Frontal cortex (tissue), 3 donors: ENCODE measurements at regions not wholly inside any gene's neighbourhood (a gene's known extent, or its start where the extent isn't known, plus 50 kb on each side); places are given as distances from the start of the nearest gene placed in this dataset.
"Not testable (repeated sequence)": the region's sequence is repeated elsewhere in the genome, so short reads cannot be mapped to it uniquely, and the experiment has no call there.

Source experiments
- DNase-seq, 2 donors: peaks; one replicate each; pipeline ENCODE4 v3.0.0; 2012; ENCODE audit warnings: low spot score in 2 of 2
- FAIRE-seq: peaks from 2 replicates; lab custom pipeline; 2012; peaks lifted over from hg19 to GRCh38; lab: Jason Lieb, UNC
- donor health status: control.
- donor health status: control.
- donor health status: control.

- no peak for DNase-seq
- no peak for FAIRE-seq
These were observed 366.8 kb upstream of the ATXN7L3B start for GRCh38 chr12:74170645-74171477.

GRCh38 chr12:74171478-74171909, 366.1 kb upstream of the ATXN7L3B start:
- DNase-seq: no peak
- no peak for FAIRE-seq

DNA sequence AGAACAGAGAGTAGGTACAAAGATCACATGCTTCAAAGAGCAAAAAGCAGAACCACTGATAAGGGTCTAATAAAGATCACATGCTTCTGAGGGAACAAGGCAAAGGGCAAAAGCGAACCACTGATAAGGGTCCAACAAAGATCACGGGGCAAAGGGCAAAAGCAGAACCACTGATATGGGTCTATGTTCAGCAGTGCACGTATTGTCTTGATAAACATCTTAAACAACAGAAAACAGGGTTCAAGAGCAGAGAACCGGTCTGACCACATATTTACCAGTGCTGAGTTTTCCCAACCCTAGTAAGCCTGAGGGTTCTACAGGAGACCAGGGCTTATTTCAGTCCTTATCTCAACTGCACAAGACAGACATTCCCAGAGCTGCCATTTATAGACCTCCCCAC, 362.7 kb upstream of the ATXN7L3B start:
- not testable (repeated sequence) for FAIRE-seq, DNase-seq

DNA sequence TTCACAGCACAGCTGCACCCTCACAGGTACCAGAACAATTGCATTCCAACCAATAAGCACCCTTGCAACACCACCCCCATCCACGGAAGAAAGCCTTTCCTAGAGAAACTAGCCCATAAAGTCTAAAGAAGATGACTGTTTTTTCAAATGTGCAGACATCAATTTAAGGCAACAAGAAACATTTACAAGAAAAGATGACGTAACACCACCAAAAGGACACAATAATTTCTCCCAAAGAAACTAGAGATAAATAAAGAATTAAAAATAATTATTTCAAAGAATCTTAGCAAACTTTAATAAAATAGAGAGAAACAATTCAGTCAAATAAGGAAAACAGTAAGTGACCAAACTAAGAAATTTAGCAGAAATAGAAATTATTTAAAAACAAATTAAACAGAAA, 352.3 kb upstream of the ATXN7L3B start:
- FAIRE-seq (peak; percentile 70), DNase-seq (no peak)

- DNase-seq (no peak), FAIRE-seq (no peak)
These were observed 344.4 kb upstream of the ATXN7L3B start for GRCh38 chr12:74193191-74193590.

DNA sequence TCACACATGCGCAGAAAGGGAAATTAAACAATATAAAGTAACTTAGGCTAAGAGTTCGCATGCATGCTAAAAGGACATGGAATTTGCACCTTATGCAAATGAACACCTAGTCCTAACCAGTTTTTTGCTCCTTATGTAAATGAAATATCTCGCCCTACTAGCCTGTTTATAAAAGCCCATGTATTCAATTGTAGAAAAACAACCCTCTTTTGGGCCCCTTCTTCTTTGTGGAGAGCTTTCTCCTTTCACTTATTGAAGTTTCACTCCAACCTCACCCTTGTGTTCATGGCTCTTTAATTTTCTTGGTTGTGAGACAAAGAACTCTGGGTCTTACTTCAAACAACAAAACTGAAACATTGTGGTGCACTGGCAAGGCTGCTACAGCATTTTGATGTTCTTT, 333.4 kb upstream of the ATXN7L3B start:
- DNase-seq (no peak), FAIRE-seq (no peak)

- no peak for FAIRE-seq
- DNase-seq: no peak
These were observed 309.6 kb upstream of the ATXN7L3B start for GRCh38 chr12:74227846-74228545.

GRCh38 chr12:74229671-74230070, 308.0 kb upstream of the ATXN7L3B start:
- DNase-seq: no peak
- FAIRE-seq: peak; percentile 19

- DNase-seq: no peak
- no peak for FAIRE-seq
These were observed 302.3 kb upstream of the ATXN7L3B start for GRCh38 chr12:74235342-74235741.

GRCh38 chr12:74241341-74241740, 296.3 kb upstream of the ATXN7L3B start:
- FAIRE-seq (no peak), DNase-seq (no peak)

DNA sequence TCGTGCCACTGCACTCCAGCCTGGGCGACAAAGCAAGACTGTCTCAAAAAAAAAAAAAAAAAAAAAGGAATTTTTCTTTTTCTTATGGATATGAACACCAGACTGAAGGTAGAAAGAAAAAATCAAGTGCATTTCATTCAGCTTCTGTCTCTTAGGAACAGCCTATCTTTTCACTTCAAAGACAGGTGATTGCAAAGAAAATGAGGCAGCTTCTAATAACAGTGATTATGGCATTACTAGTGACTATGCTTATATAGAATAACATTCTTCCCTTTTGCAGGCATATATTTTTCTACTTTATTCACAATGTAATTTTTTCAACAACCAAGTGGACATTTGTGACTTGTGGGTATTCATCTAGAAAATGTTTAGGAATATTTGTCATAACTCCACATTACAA, 295.5 kb upstream of the ATXN7L3B start:
- FAIRE-seq (no peak), DNase-seq (no peak)

DNA sequence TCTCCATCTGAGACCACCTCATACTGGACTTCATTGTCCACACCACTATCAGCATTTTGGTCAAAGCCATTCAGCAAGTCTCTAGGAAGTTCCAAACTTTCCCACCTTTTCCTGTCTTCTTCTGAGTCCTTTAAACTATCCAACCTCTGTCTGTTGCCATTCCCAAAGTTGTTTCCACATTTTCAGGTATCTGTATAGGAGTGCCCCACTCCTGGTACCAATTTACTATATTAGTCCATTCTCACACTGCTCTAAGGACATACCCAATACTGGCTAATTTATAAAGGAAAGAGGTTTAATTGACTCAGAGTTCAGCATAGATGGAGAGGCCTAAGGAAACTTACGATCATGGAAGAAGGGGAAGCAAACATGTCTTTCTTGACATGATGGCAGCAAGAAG, 292.2 kb upstream of the ATXN7L3B start:
- FAIRE-seq (no peak), DNase-seq (no peak)

DNA sequence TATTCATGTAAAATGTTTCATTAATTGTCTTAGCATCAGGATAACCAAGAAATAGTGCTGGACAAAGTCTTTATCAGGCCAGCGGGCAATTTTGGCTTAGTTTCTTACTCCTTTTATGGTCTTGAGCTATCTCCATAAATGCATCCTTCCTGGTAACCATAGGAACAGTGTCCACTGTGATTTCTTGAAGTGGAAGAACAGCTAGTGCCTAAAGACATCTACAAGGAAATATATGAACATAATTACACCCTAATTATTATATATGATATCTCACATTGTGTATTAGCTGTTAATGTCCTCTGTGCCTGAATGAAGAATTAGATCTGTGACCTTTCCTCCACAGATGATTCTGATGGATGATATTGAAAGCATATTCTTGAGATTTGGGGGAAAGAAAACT, 286.7 kb upstream of the ATXN7L3B start:
- no peak for DNase-seq
- no peak for FAIRE-seq

GRCh38 chr12:74253826-74254225, 283.8 kb upstream of the ATXN7L3B start:
- not testable (repeated sequence) for DNase-seq, FAIRE-seq

DNA sequence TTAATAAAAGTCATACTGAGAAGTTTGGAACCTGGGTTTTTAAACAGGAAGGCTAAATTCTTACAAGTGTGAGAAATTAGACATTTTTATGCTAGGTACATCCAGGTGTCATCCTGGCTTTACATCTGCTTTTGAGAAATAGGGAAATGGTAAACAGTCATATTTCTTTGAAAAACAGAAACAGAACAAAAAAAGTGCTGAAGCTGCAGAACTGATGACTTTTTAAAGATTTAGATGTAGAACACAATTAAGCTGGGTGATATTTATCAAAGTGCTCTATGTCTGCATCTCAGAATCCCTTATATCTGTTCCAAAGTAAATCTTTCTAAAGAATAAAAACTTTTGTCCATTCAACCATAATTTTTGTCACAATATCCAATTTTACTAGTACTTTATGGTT, 282.9 kb upstream of the ATXN7L3B start:
- DNase-seq (no peak), FAIRE-seq (no peak)

DNA sequence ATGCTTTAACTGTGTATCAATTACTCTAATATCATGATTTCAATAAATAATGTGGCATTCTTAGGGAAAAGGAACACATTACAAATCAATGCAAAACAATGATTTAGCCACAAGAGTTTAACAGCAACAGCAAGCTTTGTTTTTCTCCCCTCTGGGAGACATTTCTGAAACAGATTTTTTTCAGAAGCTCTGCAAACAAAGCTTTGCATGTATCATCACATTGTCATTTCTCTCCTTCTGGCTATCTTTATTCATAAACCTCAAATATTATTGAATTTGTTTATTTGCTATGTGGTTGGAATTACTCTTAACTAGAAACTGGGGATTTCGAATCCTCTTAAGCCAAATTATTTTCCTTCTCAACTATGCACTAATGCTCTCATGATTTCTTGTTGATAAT, 278.4 kb upstream of the ATXN7L3B start:
- DNase-seq (no peak), FAIRE-seq (no peak)

GRCh38 chr12:74264692-74265091, 272.9 kb upstream of the ATXN7L3B start:
- FAIRE-seq (no peak), DNase-seq (no peak)

DNA sequence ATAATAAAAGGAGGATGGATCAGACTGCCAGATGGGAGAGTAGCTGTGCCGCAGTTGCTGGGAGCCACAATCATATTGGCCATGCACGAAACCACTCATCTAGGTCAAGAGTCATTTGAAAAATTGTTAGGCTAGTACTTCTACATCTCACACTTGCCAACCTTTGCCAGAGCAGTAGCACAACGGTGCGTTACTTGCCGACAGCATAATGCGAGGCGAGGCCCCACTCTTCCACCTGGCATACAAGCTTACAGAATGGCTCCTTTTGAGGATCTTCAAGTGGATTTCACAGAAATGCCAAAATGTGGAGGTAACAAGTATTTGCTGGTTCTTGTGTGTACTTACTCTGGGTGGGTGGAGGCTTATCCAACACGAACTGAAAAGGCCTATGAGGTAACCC, 268.3 kb upstream of the ATXN7L3B start:
- not testable (repeated sequence) for DNase-seq, FAIRE-seq

DNA sequence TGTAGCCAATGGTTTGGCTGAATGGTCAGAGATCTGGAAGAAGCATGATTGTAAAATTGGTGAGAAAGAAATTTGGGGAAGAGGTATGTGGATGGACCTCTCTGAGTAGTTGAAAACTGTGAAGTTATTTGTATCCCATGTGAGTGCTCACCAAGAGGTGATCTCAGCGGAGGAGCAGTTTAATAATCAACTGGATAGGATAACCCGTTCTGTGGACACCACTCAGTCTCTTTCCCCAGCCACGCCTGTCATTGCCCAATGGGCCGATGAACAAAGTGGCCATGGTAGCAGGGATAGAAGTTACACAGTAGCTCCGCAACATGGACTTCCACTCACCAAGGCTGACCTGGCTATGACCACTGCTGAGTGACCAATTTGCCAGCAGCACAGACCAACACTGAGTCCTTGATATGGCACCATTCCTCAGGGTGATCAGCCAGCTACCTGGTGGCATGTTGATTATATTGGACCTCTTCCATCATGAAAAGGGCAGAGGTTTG, 257.4 kb upstream of the ATXN7L3B start:
- DNase-seq (no peak), FAIRE-seq (no peak)

DNA sequence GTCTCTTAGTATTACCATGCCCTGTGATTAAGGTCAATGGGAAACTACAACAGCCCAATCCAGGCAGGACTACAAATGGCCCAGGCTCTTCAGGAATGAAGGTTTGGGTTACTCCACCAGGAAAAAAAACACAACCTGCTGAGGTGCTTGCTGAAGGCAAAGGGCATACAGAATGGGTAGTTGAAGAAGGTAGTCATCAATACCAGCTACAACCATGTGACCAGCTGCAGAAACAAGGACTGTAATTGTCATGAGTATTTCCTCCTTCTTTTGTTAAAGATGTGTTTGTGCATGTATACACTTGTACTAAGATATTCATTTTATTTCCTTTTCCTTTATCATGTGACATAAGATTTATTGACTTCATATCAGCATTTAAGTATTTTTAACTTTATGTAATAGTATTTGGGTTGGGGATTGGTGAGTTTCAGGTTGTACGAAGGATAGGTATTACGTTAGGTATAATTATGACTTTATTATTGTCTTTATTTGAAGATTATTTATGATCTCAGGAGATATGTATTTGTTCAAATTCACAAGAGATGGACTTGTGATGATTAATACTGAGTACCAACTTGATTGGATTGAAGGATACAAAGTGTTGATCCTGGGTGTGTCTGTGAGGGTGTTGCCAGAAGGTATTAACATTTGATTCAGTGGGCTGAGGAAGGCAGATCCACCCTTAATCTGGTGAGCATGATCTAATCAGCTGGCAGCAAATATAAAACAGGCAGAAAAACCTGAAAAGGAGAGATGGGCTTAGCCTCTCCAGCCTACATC, 256.0 kb upstream of the ATXN7L3B start:
- not testable (repeated sequence) for DNase-seq
- peak; percentile 54 for FAIRE-seq
